Stomach (tissue), 4 donors: ENCODE measurements at regions not wholly inside any gene's neighbourhood (a gene's known extent, or its start where the extent isn't known, plus 50 kb on each side); places are given as distances from the start of the nearest gene placed in this dataset.

Experiments used
- POLR2A ChIP-seq, 4 donors: fragments of 450-650 bp; IDR thresholded peaks; one replicate each; pipeline ENCODE4 v1.6.1; 2016; ENCODE audit warnings: antibody characterized with exemption in 4 of 4, control low read depth in 2 of 4, mild to moderate bottlenecking in 1 of 4, moderate library complexity in 1 of 4
- TF ChIP-seq, protein P1 (sequence below), 7 experiments: fragments of 450-650 bp in 4 of 7; fragments of 200-600 bp in 3 of 7; sonication (generic) in 3 of 7; IDR thresholded peaks; one replicate each; pipeline ENCODE4 v1.5.1; 2016 to 2019; ENCODE audit warnings: antibody characterized with exemption in 7 of 7, control low read depth in 2 of 7, mild to moderate bottlenecking in 1 of 7

DNA sequence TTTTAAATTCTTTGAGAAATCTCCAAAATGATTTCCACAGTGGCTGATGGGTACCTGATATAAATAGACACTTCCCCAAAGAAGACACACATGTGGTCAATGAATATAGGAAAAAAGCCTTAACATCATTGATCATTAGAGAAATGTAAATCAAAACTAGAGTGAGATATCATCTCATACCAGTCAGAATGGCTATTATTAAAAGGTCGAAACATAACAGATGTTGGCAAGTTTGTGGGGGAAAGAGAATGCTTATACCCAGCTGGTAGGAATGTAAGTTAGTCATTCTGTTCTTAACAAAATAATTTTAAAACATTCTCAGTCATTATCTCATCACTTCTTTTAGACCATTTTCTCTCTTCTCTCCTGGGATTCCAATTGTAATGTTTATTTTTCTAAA lies 1666.0 kb upstream of the ACO1 start:
- TF ChIP-seq, protein P1, sequence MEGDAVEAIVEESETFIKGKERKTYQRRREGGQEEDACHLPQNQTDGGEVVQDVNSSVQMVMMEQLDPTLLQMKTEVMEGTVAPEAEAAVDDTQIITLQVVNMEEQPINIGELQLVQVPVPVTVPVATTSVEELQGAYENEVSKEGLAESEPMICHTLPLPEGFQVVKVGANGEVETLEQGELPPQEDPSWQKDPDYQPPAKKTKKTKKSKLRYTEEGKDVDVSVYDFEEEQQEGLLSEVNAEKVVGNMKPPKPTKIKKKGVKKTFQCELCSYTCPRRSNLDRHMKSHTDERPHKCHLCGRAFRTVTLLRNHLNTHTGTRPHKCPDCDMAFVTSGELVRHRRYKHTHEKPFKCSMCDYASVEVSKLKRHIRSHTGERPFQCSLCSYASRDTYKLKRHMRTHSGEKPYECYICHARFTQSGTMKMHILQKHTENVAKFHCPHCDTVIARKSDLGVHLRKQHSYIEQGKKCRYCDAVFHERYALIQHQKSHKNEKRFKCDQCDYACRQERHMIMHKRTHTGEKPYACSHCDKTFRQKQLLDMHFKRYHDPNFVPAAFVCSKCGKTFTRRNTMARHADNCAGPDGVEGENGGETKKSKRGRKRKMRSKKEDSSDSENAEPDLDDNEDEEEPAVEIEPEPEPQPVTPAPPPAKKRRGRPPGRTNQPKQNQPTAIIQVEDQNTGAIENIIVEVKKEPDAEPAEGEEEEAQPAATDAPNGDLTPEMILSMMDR (IDR thresholded peaks at IDR 0.05), result no peak
- no peak for TF ChIP-seq POLR2A (IDR thresholded peaks at IDR 0.05)
